ENCODE measurements at regions not wholly inside any gene's neighbourhood (a gene's known extent, or its start where the extent isn't known, plus 50 kb on each side); places are given as distances from the start of the nearest gene placed in this dataset.

DNA sequence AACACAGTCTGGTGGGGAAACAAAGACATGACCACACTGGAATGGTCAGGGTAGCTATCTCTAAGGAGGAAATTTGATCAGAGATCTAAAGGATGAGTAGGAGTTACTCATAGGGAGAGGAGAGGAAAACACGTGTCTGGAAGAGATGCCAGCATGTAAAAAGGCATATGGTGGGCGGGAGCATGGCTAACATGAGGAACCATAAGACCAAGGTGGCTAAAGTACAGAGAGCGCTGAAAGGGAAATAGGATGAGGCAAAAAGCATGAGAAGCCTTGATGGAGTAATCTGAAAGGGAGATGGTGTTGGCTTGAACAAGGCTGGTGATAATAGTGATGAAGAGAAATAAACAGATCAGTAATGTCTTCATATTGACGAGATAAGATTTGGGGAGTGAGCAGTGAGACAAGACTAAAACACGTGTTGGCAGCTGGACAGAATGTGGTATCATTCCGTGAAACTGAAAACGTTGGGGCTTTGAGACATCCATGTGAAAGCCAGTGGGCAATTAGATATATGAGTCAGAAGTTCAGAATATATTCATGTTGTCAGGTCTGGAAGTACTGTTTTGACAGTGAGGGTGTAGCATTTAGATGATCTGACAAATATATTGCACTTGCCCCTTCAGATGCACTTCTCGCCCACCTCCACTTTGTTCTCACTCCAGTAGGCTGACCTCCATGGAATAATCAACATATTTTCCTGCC lies 209.1 kb upstream of the KCNN2 start:
- Histone ChIP-seq H3K27me3 (no peaks in the 10 kb centered on the region), H3K27ac (no peak overlapping the region), H3K4me1 (no peaks in the 10 kb centered on the region), H3K9me3 (no peaks in the 10 kb centered on the region), H3K4me3 (no peak overlapping the region), H3K36me3 (no peaks in the 10 kb centered on the region)
- intact Hi-C loops (cut with DNase I; ENCODE audit: low total_unique reads), result no loop called here
- TF ChIP-seq, protein P1, sequence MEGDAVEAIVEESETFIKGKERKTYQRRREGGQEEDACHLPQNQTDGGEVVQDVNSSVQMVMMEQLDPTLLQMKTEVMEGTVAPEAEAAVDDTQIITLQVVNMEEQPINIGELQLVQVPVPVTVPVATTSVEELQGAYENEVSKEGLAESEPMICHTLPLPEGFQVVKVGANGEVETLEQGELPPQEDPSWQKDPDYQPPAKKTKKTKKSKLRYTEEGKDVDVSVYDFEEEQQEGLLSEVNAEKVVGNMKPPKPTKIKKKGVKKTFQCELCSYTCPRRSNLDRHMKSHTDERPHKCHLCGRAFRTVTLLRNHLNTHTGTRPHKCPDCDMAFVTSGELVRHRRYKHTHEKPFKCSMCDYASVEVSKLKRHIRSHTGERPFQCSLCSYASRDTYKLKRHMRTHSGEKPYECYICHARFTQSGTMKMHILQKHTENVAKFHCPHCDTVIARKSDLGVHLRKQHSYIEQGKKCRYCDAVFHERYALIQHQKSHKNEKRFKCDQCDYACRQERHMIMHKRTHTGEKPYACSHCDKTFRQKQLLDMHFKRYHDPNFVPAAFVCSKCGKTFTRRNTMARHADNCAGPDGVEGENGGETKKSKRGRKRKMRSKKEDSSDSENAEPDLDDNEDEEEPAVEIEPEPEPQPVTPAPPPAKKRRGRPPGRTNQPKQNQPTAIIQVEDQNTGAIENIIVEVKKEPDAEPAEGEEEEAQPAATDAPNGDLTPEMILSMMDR (IDR thresholded peaks at IDR 0.05), result no peak
- DNase-seq, result no peak

DNA sequence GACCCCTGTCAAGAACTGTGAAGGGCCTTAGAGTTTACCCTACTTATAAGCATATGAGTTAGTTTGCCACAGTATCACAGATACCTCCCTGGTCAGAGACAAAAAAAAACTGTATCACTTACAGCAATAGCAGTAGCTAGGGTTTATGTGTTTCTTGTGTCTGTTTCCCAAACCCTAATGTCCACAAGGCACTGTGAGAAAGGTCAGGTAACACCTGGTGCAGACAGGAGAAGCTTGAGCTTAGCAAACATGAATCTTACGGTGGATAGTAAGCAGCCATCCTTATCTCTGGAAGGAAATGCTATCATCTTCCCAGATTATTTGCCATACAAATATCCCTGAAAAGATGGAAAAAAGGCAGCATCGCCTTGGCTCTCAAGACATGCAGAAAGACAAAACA lies 208.5 kb upstream of the KCNN2 start:
- Histone ChIP-seq H3K27me3 (no peaks in the 10 kb centered on the region), H3K36me3 (no peaks in the 10 kb centered on the region), H3K27ac (no peak overlapping the region), H3K4me1 (no peaks in the 10 kb centered on the region), H3K9me3 (no peaks in the 10 kb centered on the region), H3K4me3 (no peak overlapping the region)
- intact Hi-C loops (cut with DNase I; ENCODE audit: low total_unique reads), result no loop called here
- TF ChIP-seq, protein P1 (IDR thresholded peaks at IDR 0.05), result no peak
- no peak for DNase-seq

DNA sequence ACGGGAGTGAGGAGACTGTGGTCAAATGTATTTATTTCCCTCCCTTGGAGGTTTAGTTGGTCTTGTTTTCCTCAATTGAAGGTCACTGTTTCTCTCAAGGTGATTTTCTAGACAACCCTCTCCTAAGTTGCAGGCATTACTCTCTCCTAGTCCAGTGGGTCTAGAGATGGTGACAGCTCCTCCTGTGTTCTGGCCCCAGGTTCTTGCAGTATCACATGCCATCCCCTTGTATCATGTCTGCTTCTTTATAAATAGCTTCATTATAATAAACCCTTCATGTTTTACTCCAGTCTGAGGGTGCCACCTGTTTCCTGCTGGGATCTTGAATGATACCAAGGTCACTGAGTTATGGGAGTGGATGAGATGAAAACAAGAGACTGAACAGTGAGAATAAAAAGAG lies 208.0 kb upstream of the KCNN2 start:
- H3K4me3 ChIP-seq, result no peak overlapping the region
- H3K9me3 ChIP-seq, result no peaks in the 10 kb centered on the region
- no peak for DNase-seq
- no peaks in the 10 kb centered on the region for H3K4me1 ChIP-seq
- intact Hi-C loops (cut with DNase I; ENCODE audit: low total_unique reads), result no loop called here
- H3K27ac ChIP-seq, result no peak overlapping the region
- no peaks in the 10 kb centered on the region for H3K27me3 ChIP-seq
- no peaks in the 10 kb centered on the region for H3K36me3 ChIP-seq
- TF ChIP-seq, protein P1 (IDR thresholded peaks at IDR 0.05), result no peak

DNA sequence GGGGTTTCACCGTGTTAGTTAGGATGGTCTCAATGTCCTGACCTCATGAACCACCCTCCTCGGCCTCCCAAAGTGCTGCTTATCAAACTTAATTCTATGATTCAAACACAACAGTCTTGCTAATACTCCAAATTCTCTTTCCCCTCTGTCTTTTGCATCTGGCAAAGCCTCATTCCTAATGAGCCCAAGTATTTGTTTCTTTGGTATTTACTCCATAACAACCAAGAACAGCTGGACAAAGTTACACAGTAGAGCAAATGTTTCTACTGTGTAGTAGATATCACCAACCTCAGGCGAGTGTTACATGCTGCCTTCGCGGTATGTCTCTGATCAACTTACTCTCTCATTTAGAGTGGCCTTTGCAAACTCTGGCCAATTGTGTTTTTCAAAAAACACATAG lies 195.8 kb upstream of the KCNN2 start:
- intact Hi-C loops (cut with DNase I; ENCODE audit: low total_unique reads), result no loop called here
- Histone ChIP-seq H3K4me3 (no peak overlapping the region), H3K9me3 (peaks cover 0 to 4% (median 0%) of the 10 kb centered on the region in 3 donors), H3K27ac (no peak overlapping the region), H3K36me3 (no peaks in the 10 kb centered on the region), H3K4me1 (no peaks in the 10 kb centered on the region), H3K27me3 (no peaks in the 10 kb centered on the region)
- TF ChIP-seq, protein P1 (IDR thresholded peaks at IDR 0.05), result no peak
- no peak for DNase-seq

DNA sequence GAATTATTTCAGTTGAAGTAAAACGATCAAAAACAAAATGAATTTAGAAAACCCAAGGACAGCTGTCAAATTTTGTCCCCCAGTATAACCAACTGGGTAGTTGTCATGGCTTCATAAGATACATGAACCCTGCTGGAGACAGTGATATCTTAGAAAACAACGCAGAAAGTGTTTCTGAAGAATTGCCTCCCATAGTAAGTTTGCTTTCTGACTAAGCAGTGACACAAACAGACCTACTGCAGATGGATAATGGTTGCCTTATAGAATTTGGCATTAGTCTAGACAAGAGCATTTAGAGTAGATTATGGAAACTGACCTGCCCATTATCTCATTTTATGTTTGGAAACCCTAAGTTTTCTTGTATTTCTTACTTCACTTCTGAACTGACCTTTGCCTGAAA lies 187.7 kb upstream of the KCNN2 start:
- Histone ChIP-seq H3K27ac (no peak overlapping the region), H3K36me3 (no peaks in the 10 kb centered on the region), H3K4me1 (no peaks in the 10 kb centered on the region), H3K27me3 (no peaks in the 10 kb centered on the region), H3K9me3 (peaks cover 0 to 6% (median 5%) of the 10 kb centered on the region in 3 donors), H3K4me3 (no peak overlapping the region)
- no peak for DNase-seq
- TF ChIP-seq, protein P1 (IDR thresholded peaks at IDR 0.05), result no peak
- intact Hi-C loops (cut with DNase I; ENCODE audit: low total_unique reads), result no loop called here

DNA sequence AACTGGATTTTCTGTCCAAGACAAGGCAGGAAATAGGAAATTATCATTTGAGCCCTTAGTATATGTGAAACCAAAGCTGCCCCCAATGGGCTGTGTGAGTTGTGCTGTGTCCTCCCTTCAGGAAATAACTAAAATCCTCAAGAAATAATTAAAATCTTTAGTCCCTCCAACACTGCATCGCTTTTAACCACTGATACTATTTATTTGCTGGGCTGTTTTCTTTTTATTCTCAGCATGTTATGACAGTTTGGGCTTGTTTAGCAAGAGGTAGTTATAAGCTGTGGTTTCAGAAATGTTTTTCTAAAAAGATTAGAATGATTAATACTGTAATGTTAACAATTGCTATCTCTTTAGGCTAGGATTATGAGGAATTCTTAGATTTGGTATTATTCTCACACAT lies 187.0 kb upstream of the KCNN2 start:
- TF ChIP-seq, protein P1 (IDR thresholded peaks at IDR 0.05), result no peak
- intact Hi-C loops (cut with DNase I; ENCODE audit: low total_unique reads), result no loop called here
- Histone ChIP-seq H3K4me1 (no peaks in the 10 kb centered on the region), H3K27ac (no peak overlapping the region), H3K9me3 (peaks cover 0 to 6% (median 5%) of the 10 kb centered on the region in 3 donors), H3K27me3 (no peaks in the 10 kb centered on the region), H3K36me3 (no peaks in the 10 kb centered on the region), H3K4me3 (no peak overlapping the region)
- no peak for DNase-seq
